Endothelial cell of umbilical vein (primary cell): ENCODE measurements at regions not wholly inside any gene's neighbourhood (a gene's known extent, or its start where the extent isn't known, plus 50 kb on each side); places are given as distances from the start of the nearest gene placed in this dataset.

ENCODE experiments used
- MYC ChIP-seq: IDR thresholded peaks from one replicate; pipeline ENCODE4 v1.6.1; 2011; ENCODE audit warnings: mild to moderate bottlenecking, low read depth, low read length
- POLR2A ChIP-seq: IDR thresholded peaks from 2 replicates; pipeline ENCODE4 v1.6.1; 2012; ENCODE audit warnings: low read depth, mild to moderate bottlenecking, control low read depth, low read length
- POLR2AphosphoS5 ChIP-seq: IDR thresholded peaks from 2 replicates; pipeline ENCODE4 v1.6.1; 2012; ENCODE audit warnings: low read depth, mild to moderate bottlenecking, control low read depth, low read length, moderate library complexity; ENCODE audit not compliant: insufficient read depth
- TF ChIP-seq, protein P1 (sequence below), 2 donors: IDR thresholded peaks; 1 replicate in 1 of 2; 2 replicates in 1 of 2; pipeline ENCODE4 v1.5.1; 2011; ENCODE audit warnings: low read length in 2 of 2, mild to moderate bottlenecking in 2 of 2, moderate library complexity in 2 of 2, control low read depth in 1 of 2, inconsistent platforms in 1 of 2, low read depth in 1 of 2; ENCODE audit not compliant: insufficient read depth in 1 of 2; ENCODE audit errors: extremely low read depth in 1 of 2

DNA sequence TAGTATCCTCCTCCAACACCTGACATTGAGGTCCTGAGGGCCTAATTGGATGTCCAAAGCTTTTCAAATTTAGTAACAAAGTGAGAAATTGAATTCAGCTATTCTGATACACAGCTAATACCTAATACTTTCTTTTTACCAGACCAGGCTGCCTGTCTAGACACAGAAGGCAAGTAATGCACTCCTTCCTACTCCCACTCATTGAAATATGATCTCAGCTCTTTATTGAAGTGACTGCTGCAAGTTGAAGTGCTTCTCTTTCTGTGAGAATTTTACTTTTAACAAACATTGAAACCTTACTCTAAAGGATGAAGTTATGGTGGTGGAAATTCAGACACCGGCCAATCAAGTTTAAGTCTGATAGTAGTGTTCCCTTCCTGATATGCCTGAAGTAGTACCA, 90.8 kb upstream of the OGFRL1 start:
- TF ChIP-seq, protein P1, sequence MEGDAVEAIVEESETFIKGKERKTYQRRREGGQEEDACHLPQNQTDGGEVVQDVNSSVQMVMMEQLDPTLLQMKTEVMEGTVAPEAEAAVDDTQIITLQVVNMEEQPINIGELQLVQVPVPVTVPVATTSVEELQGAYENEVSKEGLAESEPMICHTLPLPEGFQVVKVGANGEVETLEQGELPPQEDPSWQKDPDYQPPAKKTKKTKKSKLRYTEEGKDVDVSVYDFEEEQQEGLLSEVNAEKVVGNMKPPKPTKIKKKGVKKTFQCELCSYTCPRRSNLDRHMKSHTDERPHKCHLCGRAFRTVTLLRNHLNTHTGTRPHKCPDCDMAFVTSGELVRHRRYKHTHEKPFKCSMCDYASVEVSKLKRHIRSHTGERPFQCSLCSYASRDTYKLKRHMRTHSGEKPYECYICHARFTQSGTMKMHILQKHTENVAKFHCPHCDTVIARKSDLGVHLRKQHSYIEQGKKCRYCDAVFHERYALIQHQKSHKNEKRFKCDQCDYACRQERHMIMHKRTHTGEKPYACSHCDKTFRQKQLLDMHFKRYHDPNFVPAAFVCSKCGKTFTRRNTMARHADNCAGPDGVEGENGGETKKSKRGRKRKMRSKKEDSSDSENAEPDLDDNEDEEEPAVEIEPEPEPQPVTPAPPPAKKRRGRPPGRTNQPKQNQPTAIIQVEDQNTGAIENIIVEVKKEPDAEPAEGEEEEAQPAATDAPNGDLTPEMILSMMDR (IDR thresholded peaks at IDR 0.05; ENCODE audit: extremely low read depth in 1 of 2, insufficient read depth in 1 of 2, low read depth in 1 of 2, low read length in 2 of 2) = no peak
- TF ChIP-seq POLR2AphosphoS5 (no peak), MYC (no peak), POLR2A (no peak)
